PC-3 (cell line): ENCODE measurements at regions not wholly inside any gene's neighbourhood (a gene's known extent, or its start where the extent isn't known, plus 50 kb on each side); places are given as distances from the start of the nearest gene placed in this dataset.

ENCODE experiments used
- ATAC-seq: fragments of 200-7000 bp; cut with Tn5 transposase; 2 replicates; pipeline ENCODE4 v1.9.1; 2020; ENCODE audit warnings: mild to moderate bottlenecking, moderate library complexity
- BruUV-seq: library from RNA; stranded (reverse); fragments of 400-500 nt; replicated peaks from 2 replicates; lab custom pipeline; 2021; lab: Mats Ljungman, UMichigan
- CTCF ChIA-PET: fragments of 300-600 bp; sonication (Branson Sonifier 250); formaldehyde crosslinking; loops from one replicate; lab custom pipeline; 2022; ENCODE audit warnings: antibody characterized with exemption; lab: Charles Lee
- POLR2A ChIA-PET: fragments of 300-600 bp; sonication (Branson Sonifier 250); formaldehyde crosslinking; loops from one replicate; lab custom pipeline; 2022; ENCODE audit warnings: antibody characterized with exemption; ENCODE audit not compliant: unreplicated experiment; lab: Charles Lee
- DNase-seq: peaks from one replicate; pipeline ENCODE4 v3.0.0-alpha.2; 2015
- H2AFZ ChIP-seq: fragments of 300-600 bp; sonication (generic); 2 replicates; pipeline ENCODE4 v1.6.0; 2016; ENCODE audit warnings: antibody characterized with exemption, low read length
- H3F3A ChIP-seq: fragments of 300-600 bp; sonication (generic); one replicate; pipeline ENCODE4 v1.6.0; 2017; ENCODE audit warnings: antibody characterized with exemption, low read length, control low read depth, mild to moderate bottlenecking; ENCODE audit not compliant: unreplicated experiment
- H3K27ac ChIP-seq: fragments of 300-600 bp; sonication (generic); 2 replicates; pipeline ENCODE4 v1.5.1; 2016; ENCODE audit warnings: mild to moderate bottlenecking, low read length
- H3K27me3 ChIP-seq: fragments of 300-600 bp; sonication (generic); 2 replicates; pipeline ENCODE4 v1.6.1; 2016; ENCODE audit warnings: low read length, mixed read lengths
- H3K36me3 ChIP-seq: fragments of 300-600 bp; sonication (generic); 2 replicates; pipeline ENCODE4 v1.6.1; 2016; ENCODE audit warnings: low read depth, mixed run types, low read length, mixed read lengths
- H3K4me1 ChIP-seq: fragments of 300-600 bp; sonication (generic); 2 replicates; pipeline ENCODE4 v1.5.1; 2016; ENCODE audit warnings: low read length; ENCODE audit not compliant: insufficient read depth
- H3K4me2 ChIP-seq: fragments of 300-600 bp; sonication (generic); 2 replicates; pipeline ENCODE4 v1.6.0; 2016; ENCODE audit warnings: low read length
- H3K4me3 ChIP-seq: fragments of 300-600 bp; sonication (generic); 2 replicates; pipeline ENCODE4 v1.5.1; 2016; ENCODE audit warnings: mild to moderate bottlenecking, low read length, mixed read lengths
- H3K79me2 ChIP-seq: fragments of 300-600 bp; sonication (generic); 2 replicates; pipeline ENCODE4 v1.6.1; 2017; ENCODE audit warnings: low read length, mixed read lengths
- H3K9ac ChIP-seq: fragments of 300-600 bp; sonication (generic); 2 replicates; pipeline ENCODE4 v1.6.0; 2016; ENCODE audit warnings: mild to moderate bottlenecking, low read length
- H3K9me2 ChIP-seq: fragments of 300-600 bp; sonication (generic); replicated peaks from 2 replicates; pipeline ENCODE4 v1.6.1; 2016; ENCODE audit warnings: mixed run types, low read length, mixed read lengths
- H3K9me3 ChIP-seq: fragments of 300-600 bp; sonication (generic); 2 replicates; pipeline ENCODE4 v1.6.1; 2016; ENCODE audit warnings: low read length, mixed read lengths
- H4K20me1 ChIP-seq: fragments of 300-600 bp; sonication (generic); 2 replicates; pipeline ENCODE4 v1.6.1; 2016; ENCODE audit warnings: low read length, mixed read lengths
- CTCF ChIP-seq: fragments of 300-600 bp; sonication (generic); conservative IDR thresholded peaks from 2 replicates; pipeline ENCODE4 v1.5.1; 2017; ENCODE audit warnings: antibody characterized with exemption, low read depth, mild to moderate bottlenecking, low read length
- EZH2 ChIP-seq: fragments of 300-600 bp; sonication (generic); IDR thresholded peaks from one replicate; pipeline ENCODE4 v1.6.1; 2017; ENCODE audit warnings: antibody characterized with exemption, mild to moderate bottlenecking, low read length; ENCODE audit not compliant: unreplicated experiment
- EZH2phosphoT487 ChIP-seq: fragments of 300-600 bp; sonication (generic); IDR thresholded peaks from 2 replicates; pipeline ENCODE4 v1.6.1; 2018; ENCODE audit warnings: mild to moderate bottlenecking, antibody characterized with exemption, low read length, borderline replicate concordance
- intact Hi-C: fragments of 100-400 bp; cut with micrococcal nuclease; formaldehyde crosslinking; loops from 2 replicates; pipeline ENCODE4 v1.9.0; 2023

DNA sequence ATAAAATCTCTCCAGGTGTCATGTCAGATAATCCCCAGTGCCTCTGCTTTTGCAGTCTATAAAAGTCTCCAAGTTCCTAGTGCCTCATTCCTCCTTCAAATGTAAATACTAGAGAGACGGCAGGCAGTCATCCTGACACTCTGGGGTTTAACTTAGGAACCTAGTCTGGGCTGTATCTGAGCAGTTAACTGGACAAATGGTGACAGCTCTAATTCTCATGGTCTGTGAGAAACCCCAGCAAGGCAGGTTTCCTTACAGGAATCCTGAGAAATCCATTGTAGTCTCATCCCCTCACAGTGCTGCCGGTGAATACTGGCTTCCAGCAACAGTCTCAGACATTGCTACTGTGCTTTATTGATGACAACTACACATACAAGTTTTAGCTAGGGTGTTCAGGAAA, 246.8 kb downstream of the SNCA start:
- no peaks in the 10 kb centered on the region for H3K27me3 ChIP-seq
- no peak overlapping the region for H3K27ac ChIP-seq
- BruUV-seq: no TSS peak
- ChIA-PET POLR2A (no interaction called here), CTCF (no interaction called here)
- H4K20me1 ChIP-seq: no peaks in the 10 kb centered on the region
- H3K36me3 ChIP-seq: no peaks in the 10 kb centered on the region
- H3K4me3 ChIP-seq: no peak overlapping the region
- H3K79me2 ChIP-seq: no peaks in the 10 kb centered on the region
- intact Hi-C loops: no loop called here
- H3K9me2 ChIP-seq: no peaks in the 10 kb centered on the region
- no peak overlapping the region for H2AFZ ChIP-seq
- H3F3A ChIP-seq: no peaks in the 10 kb centered on the region
- ATAC-seq (no peak), DNase-seq (no peak)
- no peak overlapping the region for H3K4me2 ChIP-seq
- no peak overlapping the region for H3K9ac ChIP-seq
- H3K4me1 ChIP-seq: no peaks in the 10 kb centered on the region
- TF ChIP-seq EZH2: no peak
- TF ChIP-seq EZH2phosphoT487: no peak
- TF ChIP-seq CTCF: no peak
- no peaks in the 10 kb centered on the region for H3K9me3 ChIP-seq

GRCh38 chr4:89588421-89588820, 248.5 kb downstream of the SNCA start:
- Histone ChIP-seq H3F3A (no peaks in the 10 kb centered on the region), H4K20me1 (no peaks in the 10 kb centered on the region), H3K9ac (no peak overlapping the region), H2AFZ (no peak overlapping the region), H3K9me3 (no peaks in the 10 kb centered on the region), H3K27ac (no peak overlapping the region), H3K9me2 (no peaks in the 10 kb centered on the region), H3K4me2 (no peak overlapping the region), H3K4me3 (no peak overlapping the region), H3K27me3 (0 out of 2 replicates have a peak, but pooled peaks cover 5% of the 10 kb centered on the region), H3K4me1 (no peaks in the 10 kb centered on the region), H3K36me3 (no peaks in the 10 kb centered on the region), H3K79me2 (no peaks in the 10 kb centered on the region)
- ChIA-PET CTCF (no interaction called here), POLR2A (no interaction called here)
- intact Hi-C loops: no loop called here
- no peak for DNase-seq
- TF ChIP-seq EZH2phosphoT487 (no peak), EZH2 (no peak), CTCF (no peak)
- no peak for ATAC-seq
- no TSS peak for BruUV-seq

GRCh38 chr4:89587364-89587763, 249.6 kb downstream of the SNCA start:
- POLR2A ChIA-PET: no interaction called here
- no peak overlapping the region for H3K4me2 ChIP-seq
- no peaks in the 10 kb centered on the region for H3F3A ChIP-seq
- H3K27ac ChIP-seq: no peak overlapping the region
- H3K4me3 ChIP-seq: no peak overlapping the region
- no peaks in the 10 kb centered on the region for H3K9me3 ChIP-seq
- TF ChIP-seq CTCF: no peak
- TF ChIP-seq EZH2phosphoT487: no peak
- no peak for TF ChIP-seq EZH2
- H2AFZ ChIP-seq: no peak overlapping the region
- H4K20me1 ChIP-seq: no peaks in the 10 kb centered on the region
- DNase-seq: no peak
- no peaks in the 10 kb centered on the region for H3K79me2 ChIP-seq
- H3K36me3 ChIP-seq: no peaks in the 10 kb centered on the region
- H3K27me3 ChIP-seq: 0 out of 2 replicates have a peak, but pooled peaks cover 5% of the 10 kb centered on the region
- H3K9me2 ChIP-seq: no peaks in the 10 kb centered on the region
- BruUV-seq: no TSS peak
- H3K4me1 ChIP-seq: no peaks in the 10 kb centered on the region
- no peak for ATAC-seq
- no peak overlapping the region for H3K9ac ChIP-seq
- CTCF ChIA-PET: no interaction called here
- intact Hi-C loops: no loop called here
